PFSK-1 (cell line): ENCODE measurements at regions not wholly inside any gene's neighbourhood (a gene's known extent, or its start where the extent isn't known, plus 50 kb on each side); places are given as distances from the start of the nearest gene placed in this dataset.

Experiments used
- POLR2AphosphoS5 ChIP-seq: IDR thresholded peaks from 2 replicates; pipeline ENCODE4 v1.6.1; 2012; ENCODE audit warnings: low read depth, mild to moderate bottlenecking, control low read depth, low read length, moderate library complexity
- SIN3A ChIP-seq: IDR thresholded peaks from 2 replicates; pipeline ENCODE4 v1.6.1; 2012; ENCODE audit warnings: mild to moderate bottlenecking, low read length, moderate library complexity, borderline replicate concordance; ENCODE audit not compliant: insufficient read depth
- TAF1 ChIP-seq: IDR thresholded peaks from 2 replicates; pipeline ENCODE4 v1.6.1; 2012; ENCODE audit warnings: low read length, control low read depth, borderline replicate concordance; ENCODE audit not compliant: insufficient read depth

DNA sequence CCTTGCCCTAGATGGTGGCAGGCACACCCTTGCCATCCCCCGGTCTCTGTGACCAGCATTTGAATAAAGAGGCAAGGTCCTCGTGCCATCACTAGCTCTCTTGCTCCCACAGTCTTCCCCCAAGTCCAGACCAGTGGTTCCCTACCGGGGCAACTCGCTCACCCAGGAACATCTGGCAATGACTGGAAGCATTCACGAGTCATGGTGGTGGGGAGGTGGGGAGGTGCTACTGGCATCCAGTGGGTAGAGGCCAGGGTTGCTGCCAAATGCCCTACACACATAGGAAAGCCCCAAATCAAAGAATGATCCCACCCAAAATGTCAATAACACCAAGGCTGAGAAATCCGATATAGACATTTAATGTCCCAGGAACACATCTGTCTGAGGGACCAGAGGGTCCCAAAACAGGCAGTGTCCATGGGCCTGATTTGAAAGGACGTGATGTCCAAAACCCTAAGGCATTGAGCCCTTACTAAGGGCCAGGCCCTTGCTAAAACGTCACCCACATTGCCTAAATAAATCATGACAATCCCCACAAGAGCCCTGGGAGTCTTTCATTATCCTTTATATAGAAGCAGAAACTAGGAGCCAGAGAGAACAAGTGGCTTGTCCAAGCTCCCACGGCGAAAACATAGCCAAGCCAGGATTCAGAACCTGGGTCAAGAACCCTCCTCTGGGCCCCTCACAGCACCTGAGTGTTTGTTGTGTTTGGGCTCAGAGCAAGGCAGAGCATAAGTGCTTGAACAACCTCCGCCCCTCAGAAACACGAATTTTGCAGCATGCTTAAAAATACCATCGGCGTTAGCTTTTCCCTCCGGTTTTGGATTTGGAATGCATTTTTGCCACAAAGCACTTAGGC, 119.3 kb upstream of the WWC1 start:
- TF ChIP-seq TAF1 (no peak), POLR2AphosphoS5 (no peak), SIN3A (no peak)
